Glutamatergic neuron (in vitro differentiated cells): ENCODE measurements at regions not wholly inside any gene's neighbourhood (a gene's known extent, or its start where the extent isn't known, plus 50 kb on each side); places are given as distances from the start of the nearest gene placed in this dataset.

Experiments used
- DNase-seq: peaks from one replicate; pipeline ENCODE4 v3.0.0; 2022
- H3K27ac Mint-ChIP-seq: one replicate; pipeline ENCODE4 v1.8.0; 2020; ENCODE audit warnings: mild to moderate bottlenecking, mixed read lengths, inconsistent platforms; ENCODE audit not compliant: unreplicated experiment
- H3K27me3 Mint-ChIP-seq: one replicate; pipeline ENCODE4 v1.8.0; 2020; ENCODE audit warnings: mild to moderate bottlenecking, moderate library complexity, mixed read lengths, inconsistent platforms; ENCODE audit not compliant: unreplicated experiment
- H3K36me3 Mint-ChIP-seq: one replicate; pipeline ENCODE4 v1.8.0; 2020; ENCODE audit warnings: mild to moderate bottlenecking, mixed read lengths, inconsistent platforms; ENCODE audit not compliant: unreplicated experiment
- H3K4me1 Mint-ChIP-seq: one replicate; pipeline ENCODE4 v1.8.0; 2020; ENCODE audit warnings: mild to moderate bottlenecking, low read depth, mixed read lengths, inconsistent platforms; ENCODE audit not compliant: unreplicated experiment
- H3K4me3 Mint-ChIP-seq: one replicate; pipeline ENCODE4 v1.8.0; 2020; ENCODE audit warnings: mild to moderate bottlenecking, mixed read lengths, inconsistent platforms; ENCODE audit not compliant: unreplicated experiment
- H3K9me3 Mint-ChIP-seq: one replicate; pipeline ENCODE4 v1.8.0; 2020; ENCODE audit warnings: mild to moderate bottlenecking, moderate library complexity, mixed read lengths, inconsistent platforms; ENCODE audit not compliant: unreplicated experiment
- TF ChIP-seq, protein P1 (sequence below): fragments of 200-600 bp; sonication (generic); IDR thresholded peaks from one replicate; pipeline ENCODE4 v1.5.0; 2021; ENCODE audit not compliant: partially characterized antibody, unreplicated experiment

DNA sequence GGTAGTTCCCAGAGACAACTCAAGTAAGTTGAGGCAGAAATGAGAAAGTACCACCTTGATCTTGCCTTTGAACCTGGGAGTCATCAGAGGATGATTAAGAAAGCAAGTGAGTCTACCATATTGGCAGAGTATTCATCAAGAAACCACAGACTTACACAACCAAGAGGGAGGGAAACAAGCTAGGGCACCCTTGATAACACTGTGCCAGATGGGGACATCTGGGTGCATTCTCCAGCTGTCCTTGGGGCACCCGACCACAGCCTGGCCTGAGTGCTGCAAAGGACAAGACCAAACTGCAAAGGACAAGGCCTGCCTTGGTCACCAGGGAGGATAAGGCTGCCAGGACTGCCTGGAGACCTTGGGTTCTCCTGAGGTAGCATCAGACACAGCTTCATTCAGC, 553.6 kb downstream of the EPHB1 start:
- H3K4me3 Mint-ChIP-seq = no peak overlapping the region
- peaks cover 4% of the 10 kb centered on the region for H3K36me3 Mint-ChIP-seq
- H3K4me1 Mint-ChIP-seq = peaks cover 4% of the 10 kb centered on the region
- peaks cover 1% of the 10 kb centered on the region for H3K9me3 Mint-ChIP-seq
- H3K27ac Mint-ChIP-seq = no peak overlapping the region
- no peak for DNase-seq
- TF ChIP-seq, protein P1, sequence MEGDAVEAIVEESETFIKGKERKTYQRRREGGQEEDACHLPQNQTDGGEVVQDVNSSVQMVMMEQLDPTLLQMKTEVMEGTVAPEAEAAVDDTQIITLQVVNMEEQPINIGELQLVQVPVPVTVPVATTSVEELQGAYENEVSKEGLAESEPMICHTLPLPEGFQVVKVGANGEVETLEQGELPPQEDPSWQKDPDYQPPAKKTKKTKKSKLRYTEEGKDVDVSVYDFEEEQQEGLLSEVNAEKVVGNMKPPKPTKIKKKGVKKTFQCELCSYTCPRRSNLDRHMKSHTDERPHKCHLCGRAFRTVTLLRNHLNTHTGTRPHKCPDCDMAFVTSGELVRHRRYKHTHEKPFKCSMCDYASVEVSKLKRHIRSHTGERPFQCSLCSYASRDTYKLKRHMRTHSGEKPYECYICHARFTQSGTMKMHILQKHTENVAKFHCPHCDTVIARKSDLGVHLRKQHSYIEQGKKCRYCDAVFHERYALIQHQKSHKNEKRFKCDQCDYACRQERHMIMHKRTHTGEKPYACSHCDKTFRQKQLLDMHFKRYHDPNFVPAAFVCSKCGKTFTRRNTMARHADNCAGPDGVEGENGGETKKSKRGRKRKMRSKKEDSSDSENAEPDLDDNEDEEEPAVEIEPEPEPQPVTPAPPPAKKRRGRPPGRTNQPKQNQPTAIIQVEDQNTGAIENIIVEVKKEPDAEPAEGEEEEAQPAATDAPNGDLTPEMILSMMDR = no peak
- H3K27me3 Mint-ChIP-seq = peaks cover 1% of the 10 kb centered on the region

DNA sequence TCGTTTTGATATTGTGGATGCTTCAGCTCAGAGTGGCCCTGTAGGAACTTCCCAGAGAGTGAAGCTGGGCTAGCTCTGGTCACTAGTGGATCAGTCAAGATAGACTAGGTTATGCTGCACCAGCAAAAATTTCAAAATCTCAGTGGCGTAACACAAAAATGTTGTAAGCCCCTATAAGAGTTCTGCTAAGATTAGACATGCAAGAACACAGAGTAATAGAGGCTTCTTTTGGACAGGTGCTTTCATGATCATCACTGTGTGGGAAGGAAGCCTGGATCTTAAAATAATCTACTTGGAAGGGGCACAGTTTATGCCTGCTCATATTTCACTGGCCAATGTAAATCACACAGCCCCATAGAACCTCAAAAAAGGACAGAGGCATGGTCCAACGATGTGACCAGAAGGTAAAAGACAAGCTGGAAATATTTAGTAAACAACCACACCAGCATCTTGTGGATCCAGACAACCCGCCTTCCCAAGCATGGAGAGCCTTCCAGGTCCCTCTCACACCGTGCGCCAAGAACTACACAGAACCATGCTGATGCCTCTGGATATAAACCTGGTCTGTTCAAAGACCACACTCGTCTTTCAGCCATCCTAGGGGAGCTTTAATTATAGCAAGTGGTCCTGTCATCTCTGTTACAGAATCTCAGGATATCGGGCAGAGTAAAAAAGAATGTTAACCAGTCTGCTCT, 554.3 kb downstream of the EPHB1 start:
- no peak overlapping the region for H3K27ac Mint-ChIP-seq
- H3K27me3 Mint-ChIP-seq = peaks cover 1% of the 10 kb centered on the region
- H3K36me3 Mint-ChIP-seq = peaks cover 9% of the 10 kb centered on the region
- peaks cover 1% of the 10 kb centered on the region for H3K9me3 Mint-ChIP-seq
- DNase-seq = no peak
- peaks cover 4% of the 10 kb centered on the region for H3K4me1 Mint-ChIP-seq
- no peak overlapping the region for H3K4me3 Mint-ChIP-seq
- TF ChIP-seq, protein P1 = no peak

DNA sequence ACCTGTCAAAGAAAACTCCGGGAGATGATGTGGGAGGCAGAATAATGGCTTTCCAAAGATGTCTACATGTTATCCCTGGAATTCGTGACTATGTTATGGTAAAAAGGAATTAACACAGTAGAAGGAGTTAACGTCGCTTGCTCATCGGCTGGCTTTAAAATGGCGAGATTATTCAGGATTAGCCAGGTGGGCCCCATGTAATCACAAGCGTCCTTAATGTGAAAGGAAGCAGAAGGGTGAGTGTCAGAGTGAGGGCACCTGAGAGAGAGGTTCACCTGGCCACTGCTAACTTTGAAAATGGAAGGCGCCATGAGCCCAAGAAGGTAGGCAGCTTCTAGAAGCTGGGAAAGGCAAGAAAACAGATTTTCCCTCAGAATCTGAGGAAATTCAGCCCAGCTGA, 557.2 kb downstream of the EPHB1 start:
- Mint-ChIP-seq H3K9me3 (peaks cover 1% of the 10 kb centered on the region), H3K4me1 (peaks cover 4% of the 10 kb centered on the region), H3K27ac (no peak overlapping the region), H3K4me3 (no peak overlapping the region), H3K27me3 (peaks cover 1% of the 10 kb centered on the region), H3K36me3 (peaks cover 13% of the 10 kb centered on the region)
- TF ChIP-seq, protein P1 = no peak
- DNase-seq = no peak

DNA sequence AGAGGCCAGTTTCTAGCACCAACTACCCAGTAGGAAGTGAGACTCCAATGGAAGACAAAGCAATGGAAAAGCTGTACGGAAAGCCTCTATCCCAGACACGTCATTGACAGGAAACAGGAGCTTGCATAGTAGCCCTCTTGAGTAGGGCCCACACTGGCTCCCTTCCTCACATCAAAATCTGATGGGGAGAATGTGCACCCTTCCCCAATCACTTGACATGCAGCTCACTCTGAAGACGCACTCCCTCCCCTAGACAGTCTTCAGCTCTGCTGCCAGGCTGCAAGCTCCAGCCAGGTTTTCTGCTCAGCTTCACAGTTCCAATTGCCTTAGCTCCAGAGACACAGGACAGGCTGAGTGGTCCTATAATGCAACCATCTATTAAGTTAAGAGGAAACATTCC, 567.8 kb downstream of the EPHB1 start:
- H3K9me3 Mint-ChIP-seq = no peaks in the 10 kb centered on the region
- TF ChIP-seq, protein P1 = no peak
- H3K36me3 Mint-ChIP-seq = no peaks in the 10 kb centered on the region
- H3K27me3 Mint-ChIP-seq = peaks cover 2% of the 10 kb centered on the region
- no peaks in the 10 kb centered on the region for H3K4me1 Mint-ChIP-seq
- DNase-seq = no peak
- H3K27ac Mint-ChIP-seq = no peak overlapping the region
- no peak overlapping the region for H3K4me3 Mint-ChIP-seq

DNA sequence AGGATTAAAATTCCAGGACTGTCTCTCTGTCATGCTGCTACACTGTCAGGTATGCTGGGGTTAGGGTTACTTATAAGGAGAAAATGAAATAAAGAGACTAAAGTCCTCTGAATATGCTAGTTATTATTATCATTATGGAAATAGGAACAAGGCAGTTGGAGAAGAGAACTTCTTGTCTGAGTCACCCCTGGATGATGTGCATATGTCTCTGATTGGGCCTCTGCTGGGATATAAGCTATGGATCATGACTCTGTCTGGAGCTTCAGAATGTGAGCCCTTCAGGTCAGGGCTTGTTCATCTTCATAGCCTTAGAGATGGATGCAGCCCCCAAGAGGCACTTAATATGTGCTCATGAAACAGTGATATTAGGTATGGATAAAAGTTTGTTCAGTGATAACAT, 569.6 kb downstream of the EPHB1 start:
- TF ChIP-seq, protein P1 = no peak
- DNase-seq = no peak
- no peak overlapping the region for H3K27ac Mint-ChIP-seq
- H3K36me3 Mint-ChIP-seq = no peaks in the 10 kb centered on the region
- no peaks in the 10 kb centered on the region for H3K4me1 Mint-ChIP-seq
- H3K4me3 Mint-ChIP-seq = no peak overlapping the region
- H3K27me3 Mint-ChIP-seq = peaks cover 2% of the 10 kb centered on the region
- H3K9me3 Mint-ChIP-seq = no peaks in the 10 kb centered on the region
